ENCODE measurements at regions not wholly inside any gene's neighbourhood (a gene's known extent, or its start where the extent isn't known, plus 50 kb on each side); places are given as distances from the start of the nearest gene placed in this dataset.

DNA sequence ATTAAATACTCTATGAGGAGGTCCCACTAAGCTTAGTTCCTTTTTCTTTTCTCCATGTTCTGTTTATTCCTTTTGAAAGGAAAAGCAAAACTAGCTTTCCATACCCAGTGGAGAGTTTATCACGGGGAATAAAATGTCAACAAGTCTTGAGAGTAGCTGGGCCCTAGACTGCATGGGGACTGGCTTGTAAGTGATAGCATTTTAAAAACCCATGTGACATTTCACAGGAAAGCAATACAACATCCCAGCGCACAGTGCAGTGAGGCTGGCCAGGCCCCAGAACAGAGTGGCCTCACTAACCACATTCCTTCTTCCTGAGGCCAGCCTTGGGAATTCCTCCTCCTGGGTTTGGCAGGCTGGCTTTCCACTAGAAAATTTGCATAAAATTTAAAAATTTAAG lies 149.8 kb downstream of the DLEU7 start:
- Histone ChIP-seq H3K27me3 (replicated peaks in 1 of 7) (no peaks in the 10 kb centered on the region), H3K36me3 (no peaks in the 10 kb centered on the region), H3K4me1 (peaks cover 0 to 17% (median 3%) of the 10 kb centered on the region in 6 donors), H3K27ac (peak overlapping the region in 1 of 8 donors; percentile 25), H3K9me3 (no peaks in the 10 kb centered on the region), H3K4me3 (no peak overlapping the region)
- 51 to 69% (median 62%) methylated on average over 2 of the region's 2 CpGs for WGBS, 5 donors
- intact Hi-C loops (cut with DNase I; ENCODE audit: low total_unique reads), result no loop called here
- no peak for DNase-seq
- TF ChIP-seq, protein P1, sequence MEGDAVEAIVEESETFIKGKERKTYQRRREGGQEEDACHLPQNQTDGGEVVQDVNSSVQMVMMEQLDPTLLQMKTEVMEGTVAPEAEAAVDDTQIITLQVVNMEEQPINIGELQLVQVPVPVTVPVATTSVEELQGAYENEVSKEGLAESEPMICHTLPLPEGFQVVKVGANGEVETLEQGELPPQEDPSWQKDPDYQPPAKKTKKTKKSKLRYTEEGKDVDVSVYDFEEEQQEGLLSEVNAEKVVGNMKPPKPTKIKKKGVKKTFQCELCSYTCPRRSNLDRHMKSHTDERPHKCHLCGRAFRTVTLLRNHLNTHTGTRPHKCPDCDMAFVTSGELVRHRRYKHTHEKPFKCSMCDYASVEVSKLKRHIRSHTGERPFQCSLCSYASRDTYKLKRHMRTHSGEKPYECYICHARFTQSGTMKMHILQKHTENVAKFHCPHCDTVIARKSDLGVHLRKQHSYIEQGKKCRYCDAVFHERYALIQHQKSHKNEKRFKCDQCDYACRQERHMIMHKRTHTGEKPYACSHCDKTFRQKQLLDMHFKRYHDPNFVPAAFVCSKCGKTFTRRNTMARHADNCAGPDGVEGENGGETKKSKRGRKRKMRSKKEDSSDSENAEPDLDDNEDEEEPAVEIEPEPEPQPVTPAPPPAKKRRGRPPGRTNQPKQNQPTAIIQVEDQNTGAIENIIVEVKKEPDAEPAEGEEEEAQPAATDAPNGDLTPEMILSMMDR (IDR thresholded peaks at IDR 0.05 in 8 of 11, conservative IDR thresholded peaks at IDR 0.05 in 3 of 11), result no peak
- TF ChIP-seq POLR2A (IDR thresholded peaks at IDR 0.05) (no peak), POLR2AphosphoS5 (IDR thresholded peaks at IDR 0.05) (no peak)

DNA sequence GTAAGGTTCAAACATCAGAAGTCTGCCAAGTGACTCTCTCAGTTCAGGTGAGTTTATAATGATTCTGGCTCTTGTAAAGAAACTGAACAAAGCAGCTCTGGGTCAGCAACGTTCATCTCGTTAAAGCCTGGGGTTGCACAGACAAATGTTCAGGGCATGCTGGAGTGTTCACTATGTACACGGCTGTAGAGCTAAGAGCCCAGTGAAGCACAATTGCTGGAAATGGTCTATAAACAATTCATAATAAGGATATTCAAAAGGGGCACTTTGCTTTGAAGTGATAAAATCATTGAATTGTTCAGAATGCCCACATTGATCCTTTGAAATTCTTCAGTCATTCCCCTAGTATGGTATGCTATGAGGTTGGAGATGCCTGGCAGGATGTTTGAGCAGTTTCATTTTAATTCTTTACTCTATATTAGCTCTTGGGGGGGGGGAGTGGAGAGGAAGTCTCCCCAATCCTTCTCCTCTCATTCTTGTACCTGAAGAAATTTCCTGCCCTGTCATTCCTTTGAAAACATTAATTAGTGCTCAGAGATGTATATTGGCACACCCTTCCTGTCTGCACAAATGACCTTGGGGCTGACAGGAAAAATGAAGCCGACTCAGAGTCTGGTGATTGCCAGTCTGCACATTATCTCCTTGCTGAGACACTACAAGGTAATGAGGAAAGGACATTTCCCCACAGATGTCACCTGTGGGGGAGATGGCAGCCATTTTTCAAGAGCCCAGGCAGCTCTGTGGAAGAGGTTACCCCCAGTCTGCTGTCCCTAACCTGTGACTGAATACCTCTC lies 145.5 kb downstream of the DLEU7 start:
- peaks cover 0 to 12% (median 2%) of the 10 kb centered on the region in 6 donors for H3K4me1 ChIP-seq
- 62 to 77% (median 67%) methylated on average over 4 of the region's 4 CpGs for WGBS, 5 donors

DNA sequence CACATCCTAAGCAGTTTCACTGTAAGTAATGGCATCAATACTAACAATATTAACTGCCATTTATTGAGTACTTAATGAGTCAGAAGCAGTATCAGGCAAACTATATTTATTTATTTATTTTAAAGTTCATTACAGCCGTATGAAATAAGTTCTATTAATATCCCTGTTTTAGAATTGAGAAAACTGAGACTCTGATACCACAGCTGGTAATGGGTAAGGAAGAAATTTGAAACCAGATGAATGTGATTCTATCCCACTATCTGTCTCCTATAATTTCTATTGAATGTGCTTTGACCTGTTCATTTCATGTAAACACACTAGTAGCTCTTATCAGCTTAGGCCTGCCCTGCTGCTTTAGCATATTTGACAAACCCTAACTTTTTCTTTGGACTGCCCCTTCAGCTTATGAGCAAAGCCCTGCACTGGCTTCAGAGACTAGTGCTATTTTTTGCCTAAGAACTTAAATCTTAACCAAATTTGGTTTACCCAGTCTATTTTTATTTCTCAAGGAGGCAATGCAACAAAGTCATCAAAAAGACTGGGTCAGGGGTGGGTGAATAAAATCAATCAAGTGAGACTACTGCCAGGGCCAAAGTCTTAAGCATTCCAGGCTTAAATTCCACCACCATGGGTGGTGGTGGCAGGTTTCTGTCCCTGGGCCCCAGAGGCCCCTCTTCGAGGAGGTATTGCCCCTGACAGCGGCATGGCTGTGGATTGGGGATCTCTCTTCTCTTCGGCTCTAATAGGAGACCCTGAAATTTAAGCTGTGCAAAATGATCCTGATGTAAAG lies 143.4 kb downstream of the DLEU7 start:
- no peak for DNase-seq
- TF ChIP-seq POLR2A (IDR thresholded peaks at IDR 0.05) (no peak), POLR2AphosphoS5 (IDR thresholded peaks at IDR 0.05) (no peak)
- TF ChIP-seq, protein P1 (IDR thresholded peaks at IDR 0.05 in 8 of 11, conservative IDR thresholded peaks at IDR 0.05 in 3 of 11), result no peak
- Histone ChIP-seq H3K36me3 (no peaks in the 10 kb centered on the region), H3K27ac (no peak overlapping the region), H3K9me3 (no peaks in the 10 kb centered on the region), H3K4me3 (no peak overlapping the region), H3K27me3 (replicated peaks in 1 of 7) (no peaks in the 10 kb centered on the region), H3K4me1 (peaks cover 0 to 6% (median 0%) of the 10 kb centered on the region in 6 donors)
- intact Hi-C loops (cut with DNase I; ENCODE audit: low total_unique reads), result no loop called here
- WGBS, 5 donors, result 88 to 96% (median 91%) methylated on average over 4 of the region's 4 CpGs

More for the DNA sequence above, 145.5 kb downstream of the DLEU7 start:
- no peaks in the 10 kb centered on the region for H3K36me3 ChIP-seq
- DNase-seq, result no peak
- intact Hi-C loops (cut with DNase I; ENCODE audit: low total_unique reads), result no loop called here
- TF ChIP-seq POLR2A (IDR thresholded peaks at IDR 0.05) (no peak), POLR2AphosphoS5 (IDR thresholded peaks at IDR 0.05) (no peak)
- TF ChIP-seq, protein P1 (IDR thresholded peaks at IDR 0.05 in 8 of 11, conservative IDR thresholded peaks at IDR 0.05 in 3 of 11), result no peak
- no peaks in the 10 kb centered on the region for H3K27me3 ChIP-seq (replicated peaks in 1 of 7)
- no peak overlapping the region for H3K4me3 ChIP-seq
- no peak overlapping the region for H3K27ac ChIP-seq
- H3K9me3 ChIP-seq, result no peaks in the 10 kb centered on the region
